Caco-2 (cell line): ENCODE measurements at regions not wholly inside any gene's neighbourhood (a gene's known extent, or its start where the extent isn't known, plus 50 kb on each side); places are given as distances from the start of the nearest gene placed in this dataset.

Experiments
- BruUV-seq: library from RNA; stranded (reverse); fragments of 400-500 nt; replicated peaks from 2 replicates; lab custom pipeline; 2021; lab: Mats Ljungman, UMichigan
- CTCF ChIA-PET: fragments of 300-600 bp; sonication (Branson Sonifier 250); formaldehyde crosslinking; loops from one replicate; lab custom pipeline; 2022; ENCODE audit warnings: antibody characterized with exemption; lab: Charles Lee
- POLR2A ChIA-PET: fragments of 300-600 bp; sonication (Branson Sonifier 250); formaldehyde crosslinking; loops from one replicate; lab custom pipeline; 2022; ENCODE audit warnings: antibody characterized with exemption; lab: Charles Lee
- DNase-seq, 2 experiments: peaks; one replicate each; pipeline versions ENCODE4 v3.0.0 to v3.0.0-alpha.2; 2020 to 2022
- H3K27me3 ChIP-seq: replicated peaks from 2 replicates; pipeline ENCODE4 v1.6.0; 2011; ENCODE audit warnings: low read length; ENCODE audit not compliant: control insufficient read depth, insufficient read depth
- H3K36me3 ChIP-seq: 2 replicates; pipeline ENCODE4 v1.5.1; 2011; ENCODE audit warnings: low read length; ENCODE audit not compliant: control insufficient read depth, insufficient read depth
- H3K4me1 ChIP-seq: fragments of 250-450 bp; sonication (Bioruptor Pico); 2 replicates; pipeline ENCODE4 v1.5.1; 2020; ENCODE audit warnings: mild to moderate bottlenecking
- H3K4me3 ChIP-seq: 2 replicates; pipeline ENCODE4 v1.5.1; 2011; ENCODE audit warnings: low read depth, mild to moderate bottlenecking, control low read depth, low read length
- H3K9me3 ChIP-seq: fragments of 250-450 bp; sonication (Bioruptor Pico); 2 replicates; pipeline ENCODE4 v1.5.1; 2020; ENCODE audit warnings: mild to moderate bottlenecking, moderate library complexity
- H3K27ac Mint-ChIP-seq: one replicate; pipeline ENCODE4 v1.8.0; 2022; ENCODE audit warnings: mixed read lengths; ENCODE audit not compliant: unreplicated experiment
- H3K27me3 Mint-ChIP-seq: one replicate; pipeline ENCODE4 v1.8.0; 2022; ENCODE audit warnings: mixed read lengths; ENCODE audit not compliant: insufficient read depth, unreplicated experiment
- H3K36me3 Mint-ChIP-seq: one replicate; pipeline ENCODE4 v1.8.0; 2022; ENCODE audit warnings: mild to moderate bottlenecking, mixed read lengths; ENCODE audit not compliant: insufficient read depth, unreplicated experiment
- H3K4me1 Mint-ChIP-seq: one replicate; pipeline ENCODE4 v1.8.0; 2022; ENCODE audit warnings: low read depth, mixed read lengths; ENCODE audit not compliant: unreplicated experiment
- H3K4me3 Mint-ChIP-seq: one replicate; pipeline ENCODE4 v1.8.0; 2022; ENCODE audit warnings: mild to moderate bottlenecking, moderate library complexity, mixed read lengths; ENCODE audit not compliant: unreplicated experiment
- H3K9me3 Mint-ChIP-seq: one replicate; pipeline ENCODE4 v1.8.0; 2022; ENCODE audit warnings: mixed read lengths; ENCODE audit not compliant: unreplicated experiment
- CTCF ChIP-seq, 2 experiments: fragments of 200-600 bp in 1 of 2; IDR thresholded peaks; 1 replicate in 1 of 2; 2 replicates in 1 of 2; pipeline versions ENCODE4 v1.5.1 to v1.8.0; 2011 to 2022; ENCODE audit warnings: antibody characterized with exemption in 1 of 2, control low read depth in 1 of 2, inconsistent platforms in 1 of 2, low read depth in 1 of 2, low read length in 1 of 2, mild to moderate bottlenecking in 1 of 2, moderate library complexity in 1 of 2; ENCODE audit not compliant: insufficient read depth in 1 of 2, severe bottlenecking in 1 of 2, unreplicated experiment in 1 of 2
- intact Hi-C: fragments of 100-400 bp; cut with micrococcal nuclease; formaldehyde crosslinking; loops from one replicate; pipeline ENCODE4 v1.10.0; 2022; ENCODE audit not compliant: unreplicated experiment

GRCh38 chr13:104140552-104140951 is 1074.3 kb upstream of the SLC10A2 start:
- Mint-ChIP-seq H3K27ac (no peak overlapping the region), H3K4me3 (no peak overlapping the region), H3K36me3 (no peaks in the 10 kb centered on the region), H3K27me3 (no peaks in the 10 kb centered on the region), H3K9me3 (no peaks in the 10 kb centered on the region), H3K4me1 (peaks cover 6% of the 10 kb centered on the region)
- DNase-seq = no peak
- H3K4me1 ChIP-seq = no peaks in the 10 kb centered on the region
- no peaks in the 10 kb centered on the region for H3K36me3 ChIP-seq
- CTCF ChIA-PET = no interaction called here
- H3K27me3 ChIP-seq = no peaks in the 10 kb centered on the region; the same call in 1 of the 2 replicates
- intact Hi-C loops = no loop called here
- no TSS peak for BruUV-seq
- no peak for TF ChIP-seq CTCF (IDR thresholded peaks at IDR 0.05; ENCODE audit: insufficient read depth in 1 of 2, low read depth in 1 of 2, low read length in 1 of 2, severe bottlenecking in 1 of 2, unreplicated experiment in 1 of 2)
- H3K4me3 ChIP-seq = no peak overlapping the region
- POLR2A ChIA-PET = no interaction called here
- no peaks in the 10 kb centered on the region for H3K9me3 ChIP-seq

- BruUV-seq = no TSS peak
- no peaks in the 10 kb centered on the region for H3K9me3 Mint-ChIP-seq
- no peak for DNase-seq
- CTCF ChIA-PET = no interaction called here
- H3K4me3 ChIP-seq = no peak overlapping the region
- no peak overlapping the region for H3K4me3 Mint-ChIP-seq
- no peaks in the 10 kb centered on the region for H3K36me3 Mint-ChIP-seq
- H3K27ac Mint-ChIP-seq = no peak overlapping the region
- no peaks in the 10 kb centered on the region; the same call in 1 of the 2 replicates for H3K27me3 ChIP-seq
- no peaks in the 10 kb centered on the region for H3K36me3 ChIP-seq
- no peaks in the 10 kb centered on the region for H3K4me1 Mint-ChIP-seq
- no peak for TF ChIP-seq CTCF (IDR thresholded peaks at IDR 0.05; ENCODE audit: insufficient read depth in 1 of 2, low read depth in 1 of 2, low read length in 1 of 2, severe bottlenecking in 1 of 2, unreplicated experiment in 1 of 2)
- H3K4me1 ChIP-seq = no peaks in the 10 kb centered on the region
- H3K27me3 Mint-ChIP-seq = no peaks in the 10 kb centered on the region
- POLR2A ChIA-PET = no interaction called here
- H3K9me3 ChIP-seq = no peaks in the 10 kb centered on the region
- intact Hi-C loops = no loop called here
Measured at GRCh38 chr13:104137416-104137815, 1071.2 kb upstream of the SLC10A2 start.

GRCh38 chr13:104132849-104133248 is 1066.6 kb upstream of the SLC10A2 start:
- intact Hi-C loops = no loop called here
- TF ChIP-seq CTCF (IDR thresholded peaks at IDR 0.05; ENCODE audit: insufficient read depth in 1 of 2, low read depth in 1 of 2, low read length in 1 of 2, severe bottlenecking in 1 of 2, unreplicated experiment in 1 of 2) = no peak
- ChIA-PET POLR2A (no interaction called here), CTCF (no interaction called here)
- no peaks in the 10 kb centered on the region for H3K36me3 Mint-ChIP-seq
- no peaks in the 10 kb centered on the region for H3K27me3 Mint-ChIP-seq
- DNase-seq = no peak
- no peaks in the 10 kb centered on the region for H3K4me1 Mint-ChIP-seq
- BruUV-seq = no TSS peak
- H3K27me3 ChIP-seq = no peaks in the 10 kb centered on the region
- H3K9me3 Mint-ChIP-seq = no peaks in the 10 kb centered on the region
- no peak overlapping the region for H3K4me3 Mint-ChIP-seq
- H3K4me1 ChIP-seq = no peaks in the 10 kb centered on the region
- no peak overlapping the region for H3K27ac Mint-ChIP-seq
- no peaks in the 10 kb centered on the region for H3K36me3 ChIP-seq
- no peaks in the 10 kb centered on the region for H3K9me3 ChIP-seq
- H3K4me3 ChIP-seq = no peak overlapping the region
